ENCODE measurements at regions not wholly inside any gene's neighbourhood (a gene's known extent, or its start where the extent isn't known, plus 50 kb on each side); places are given as distances from the start of the nearest gene placed in this dataset.
"Not testable (repeated sequence)": the region's sequence is repeated elsewhere in the genome, so short reads cannot be mapped to it uniquely, and the experiment has no call there.

DNA sequence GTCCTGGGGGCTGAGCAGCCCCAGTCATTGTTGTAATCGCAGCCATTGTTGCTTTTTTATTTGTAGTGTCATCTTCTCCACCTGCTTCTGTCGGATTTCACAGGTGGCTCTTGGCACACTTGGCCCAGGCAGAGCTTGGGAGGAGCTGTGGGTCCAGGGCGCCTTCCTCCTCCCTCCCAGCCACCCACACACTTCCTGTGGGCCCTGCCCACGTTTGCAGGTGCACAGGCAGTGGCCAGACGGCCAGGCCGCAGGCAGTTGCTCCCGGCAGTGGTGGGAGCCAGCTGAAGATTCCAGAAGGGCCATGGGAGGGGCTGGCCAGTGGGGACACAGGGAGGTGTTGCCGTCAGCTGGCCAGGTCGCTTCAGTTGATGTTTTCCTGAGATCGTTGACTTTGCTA, 1191.9 kb downstream of the BRD1 start:
- DNase-seq, result no peak

DNA sequence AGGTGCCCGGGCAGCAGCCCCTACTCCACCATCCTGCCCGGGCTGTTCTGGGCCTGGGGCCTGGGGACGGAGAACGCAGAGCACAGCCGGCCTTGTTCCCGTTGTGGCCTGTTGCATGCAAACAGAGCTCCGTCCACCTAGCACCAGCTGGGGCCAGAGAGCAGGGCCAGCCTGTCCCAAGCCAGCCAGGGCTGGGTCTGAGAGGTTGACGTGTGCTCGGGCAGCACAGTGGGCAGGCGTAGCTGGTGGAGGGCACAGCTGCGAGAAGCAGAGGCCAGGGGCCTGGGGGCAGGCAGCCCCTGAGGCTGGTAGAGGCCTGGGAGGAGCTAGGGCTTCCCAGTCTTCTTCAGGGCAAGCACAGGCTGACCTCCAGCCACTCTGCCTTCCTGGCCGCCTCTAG, 1192.6 kb downstream of the BRD1 start:
- no peak for DNase-seq

DNA sequence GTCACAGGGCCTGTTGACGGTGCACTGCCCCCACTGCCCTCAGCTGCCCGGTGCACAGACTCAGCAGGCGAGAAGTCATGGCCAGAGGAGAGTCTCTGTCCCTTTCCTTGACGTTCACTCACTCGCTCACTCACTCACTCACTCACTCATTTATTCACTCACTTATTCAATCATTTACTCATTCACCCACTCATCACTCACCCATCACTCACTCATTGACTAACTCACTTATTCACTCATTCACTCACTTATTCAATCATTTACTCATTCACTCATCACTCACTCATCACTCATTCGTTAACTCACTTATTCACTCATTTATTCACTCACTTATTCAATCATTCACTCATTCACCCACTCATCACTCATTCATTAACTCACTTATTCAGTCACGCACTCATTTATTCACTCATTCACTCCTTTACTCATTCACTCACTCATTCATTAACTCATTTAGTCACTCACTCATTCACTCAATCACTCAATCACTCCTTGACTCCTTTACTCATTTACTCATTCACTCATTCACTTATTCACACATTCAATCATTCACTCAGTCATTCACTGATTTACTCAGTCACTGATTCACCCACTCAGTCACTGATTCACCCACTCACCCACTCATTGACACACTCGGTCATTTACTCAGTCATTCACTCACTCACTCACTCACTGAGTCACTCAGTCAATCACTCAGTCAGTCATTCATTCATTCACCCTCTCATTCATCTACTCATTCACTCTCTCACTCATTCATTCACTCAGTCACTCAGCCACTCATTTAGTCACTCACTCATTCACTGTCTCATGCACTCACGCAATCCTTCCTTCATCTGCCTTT, 1193.5 kb downstream of the BRD1 start:
- no peak for DNase-seq

DNA sequence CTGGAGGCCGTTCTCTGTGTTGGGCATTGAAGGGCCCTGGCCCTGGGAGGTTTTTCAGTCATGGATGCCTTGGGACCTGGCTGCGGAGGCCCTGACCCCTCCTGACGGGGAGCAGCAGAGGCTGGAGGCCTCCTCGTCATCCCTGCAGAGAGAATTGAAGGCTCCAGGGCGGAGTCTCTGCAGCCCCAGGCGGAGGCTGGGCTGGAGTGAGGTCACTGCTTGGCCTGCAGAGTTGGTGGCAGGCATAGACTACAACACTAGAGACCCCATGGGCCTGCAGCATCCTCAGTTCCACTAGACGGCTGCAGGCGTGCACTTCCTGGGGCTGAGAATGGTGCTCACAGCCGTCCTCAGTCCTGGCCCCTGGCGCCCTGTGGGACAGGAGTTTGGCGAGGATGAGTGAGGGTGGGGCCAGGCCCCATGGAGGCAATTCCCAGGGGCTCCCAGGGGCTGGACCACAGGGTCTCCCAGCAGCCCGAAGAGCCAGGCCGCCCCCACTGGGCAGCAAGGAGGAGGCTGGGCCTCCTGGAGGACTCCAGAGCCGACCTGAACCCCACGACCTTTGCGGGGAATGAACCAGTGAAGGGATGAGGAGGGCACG, 1194.9 kb downstream of the BRD1 start:
- DNase-seq, result no peak

DNA sequence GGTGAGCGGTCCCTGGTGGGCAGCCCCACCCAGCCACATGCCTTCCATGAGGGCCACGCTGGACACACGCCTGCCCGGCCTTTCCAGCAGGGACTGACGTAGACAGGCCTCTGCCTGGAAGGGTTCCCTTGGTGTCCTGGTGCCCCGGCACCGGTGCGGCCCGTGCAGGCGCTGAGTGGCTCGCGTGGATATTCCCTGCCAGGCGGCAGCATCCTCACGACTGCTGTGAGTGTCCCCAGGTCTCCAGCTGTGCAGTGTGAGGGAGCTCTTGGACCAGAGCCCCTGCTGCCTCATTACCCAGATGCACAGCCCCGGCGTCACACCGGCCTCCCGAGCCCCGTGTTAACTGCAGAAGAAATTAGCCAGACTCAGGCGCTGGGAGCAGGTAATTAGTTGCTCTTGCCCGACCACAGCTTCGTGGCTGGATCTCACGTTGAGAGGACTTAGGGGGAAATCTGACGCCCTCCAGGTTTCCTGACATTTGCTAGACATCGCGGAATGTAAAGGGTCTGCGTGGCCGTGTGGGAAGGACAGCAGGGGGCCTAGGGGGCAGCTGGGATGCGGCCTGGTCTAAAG, 1196.3 kb downstream of the BRD1 start:
- DNase-seq, result no peak

DNA sequence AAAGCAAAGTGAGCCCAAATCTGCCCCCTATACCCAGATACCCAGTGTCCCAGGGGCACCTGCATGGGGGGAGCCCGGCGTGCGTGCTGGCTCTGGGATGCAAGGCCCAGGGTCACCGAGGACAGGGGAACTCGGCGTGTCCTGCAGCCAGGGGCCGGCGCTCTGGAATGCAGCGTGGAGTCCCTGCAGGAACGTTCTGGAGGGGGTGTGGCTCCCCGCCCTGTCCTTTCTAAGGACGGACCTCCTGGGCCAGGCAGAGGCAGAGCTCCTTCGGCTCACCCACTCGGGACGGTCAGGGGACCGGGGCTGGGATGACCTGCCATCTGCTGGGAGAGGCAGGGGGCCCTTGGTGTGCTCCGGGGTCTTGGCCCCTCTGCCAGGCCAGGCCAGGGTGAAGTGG, 1196.8 kb downstream of the BRD1 start:
- DNase-seq, result no peak

DNA sequence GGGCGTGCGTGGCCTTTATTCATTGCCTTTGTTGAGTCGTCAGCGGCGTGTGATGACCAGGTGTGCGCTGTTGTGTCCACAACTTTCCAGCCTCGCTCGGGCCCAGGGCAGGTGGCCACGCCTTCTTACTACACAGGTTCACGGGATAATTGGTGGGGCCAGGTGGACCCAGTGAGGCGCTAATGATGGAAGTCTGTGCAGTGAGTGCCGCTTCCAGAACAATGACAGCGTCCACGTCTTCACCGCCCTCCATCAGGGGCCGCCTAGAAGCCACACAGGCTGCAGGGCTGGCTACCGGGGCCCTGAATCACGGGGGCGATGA, 1197.3 kb downstream of the BRD1 start:
- no peak for DNase-seq

DNA sequence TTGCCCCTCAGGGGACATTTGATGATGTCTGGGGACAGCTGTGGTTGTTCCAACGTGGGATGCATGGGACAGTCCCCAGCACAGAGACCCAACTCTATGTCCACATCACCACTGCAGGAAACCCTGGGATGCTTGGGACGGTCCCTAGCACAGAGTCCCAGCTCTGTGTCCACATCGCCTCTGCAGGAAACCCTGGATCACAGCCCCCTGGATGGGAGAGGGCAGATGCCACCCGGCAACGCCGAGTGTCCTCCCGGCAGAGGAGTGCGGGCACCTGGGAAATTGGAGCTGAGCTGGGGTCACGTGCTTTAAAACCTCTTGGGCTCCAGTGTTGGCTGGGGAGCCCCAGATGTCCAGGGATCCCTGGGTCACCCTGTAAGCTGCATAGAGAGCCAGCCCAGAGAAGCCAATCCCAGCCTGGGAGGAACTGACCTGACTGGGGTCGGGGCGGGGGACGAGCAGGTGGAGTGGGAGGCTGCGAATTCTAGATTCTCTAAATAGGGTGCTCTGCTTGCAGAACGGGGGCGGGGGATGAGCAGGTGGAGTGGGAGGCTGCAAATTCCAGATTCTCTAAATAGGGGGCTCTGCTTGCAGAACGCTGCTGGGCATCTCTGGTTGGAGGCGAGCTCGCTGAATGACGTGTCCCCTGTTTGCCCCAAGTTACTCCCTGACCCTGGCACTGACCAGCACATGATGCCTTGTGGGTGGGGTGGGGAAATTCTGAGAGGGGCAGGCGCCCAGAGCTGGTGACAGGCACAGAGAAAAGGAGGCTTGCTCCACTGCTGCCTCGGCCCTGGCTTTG, 1197.8 kb downstream of the BRD1 start:
- DNase-seq, result no peak

DNA sequence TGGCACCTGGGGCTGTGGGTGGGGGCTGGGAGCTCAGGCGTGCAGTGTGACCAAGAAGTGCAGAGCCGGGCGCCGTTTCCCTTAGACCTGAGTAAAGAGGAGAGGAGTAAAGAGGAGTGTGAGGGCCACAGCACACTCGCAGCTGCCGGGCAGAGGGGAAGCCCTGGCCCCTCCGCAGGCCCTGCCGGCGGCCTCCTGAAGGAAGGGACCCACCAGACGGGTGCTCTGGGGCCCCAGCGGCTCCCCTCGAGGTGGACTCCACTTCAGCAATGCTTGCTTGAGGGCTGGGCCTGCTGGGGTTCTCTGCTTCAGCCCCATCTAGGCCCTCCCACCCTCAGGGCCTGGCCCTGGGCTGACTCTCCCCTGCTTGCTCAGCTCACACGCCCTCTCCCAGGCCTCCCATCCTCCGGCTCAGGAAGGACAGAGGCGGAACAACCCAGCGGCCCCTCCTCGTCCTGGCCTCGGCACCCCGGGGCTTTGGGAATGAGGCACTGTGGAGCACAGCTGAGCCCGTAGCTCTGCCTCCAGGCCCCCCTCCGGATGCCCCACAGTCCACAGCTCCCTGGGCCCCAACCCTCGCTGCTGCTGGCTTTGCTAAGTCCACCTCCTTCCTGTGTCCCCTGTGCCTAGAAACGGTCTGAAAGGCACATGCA, 1198.7 kb downstream of the BRD1 start:
- DNase-seq, result no peak

DNA sequence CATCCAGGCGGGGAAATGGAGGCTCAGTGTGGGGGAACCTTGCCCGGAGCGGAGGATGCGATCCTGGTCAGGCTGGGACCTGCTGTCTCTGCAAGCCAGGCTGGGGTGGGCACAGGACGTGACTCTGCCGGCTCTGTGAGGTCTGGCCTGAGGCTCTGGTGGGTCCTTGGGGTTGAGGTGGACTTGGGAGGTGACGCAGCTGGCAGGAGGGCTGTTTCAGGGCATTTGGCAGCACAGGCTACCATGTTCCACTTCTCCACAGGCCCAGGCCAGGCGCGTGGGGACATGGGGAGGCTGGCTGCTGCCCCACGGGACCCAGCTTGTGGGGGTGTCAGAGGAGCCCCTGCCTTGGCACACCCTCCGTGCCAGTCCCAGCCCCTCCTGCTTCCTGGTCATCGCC, 1199.7 kb downstream of the BRD1 start:
- no peak for DNase-seq

DNA sequence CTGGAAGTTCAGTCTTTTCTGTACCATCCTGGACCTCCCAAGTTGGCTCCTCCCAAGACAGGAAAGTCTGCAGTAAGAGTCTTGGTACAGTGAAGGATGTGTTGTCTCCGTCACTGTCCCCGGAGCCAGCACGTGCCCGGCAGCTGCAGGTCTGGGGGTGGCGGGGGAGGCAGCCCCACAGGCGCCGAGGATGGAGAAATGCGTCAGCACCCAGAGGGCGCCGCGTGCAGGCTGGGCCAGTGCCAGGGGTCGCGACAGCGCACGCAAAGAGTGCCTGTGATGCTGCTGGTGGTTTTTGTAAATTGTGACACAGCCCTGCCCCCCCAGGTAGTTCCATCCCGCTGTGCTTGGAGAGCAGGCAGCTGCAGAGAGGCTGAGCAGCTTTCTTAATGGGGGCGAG, 1200.5 kb downstream of the BRD1 start:
- no peak for DNase-seq

DNA sequence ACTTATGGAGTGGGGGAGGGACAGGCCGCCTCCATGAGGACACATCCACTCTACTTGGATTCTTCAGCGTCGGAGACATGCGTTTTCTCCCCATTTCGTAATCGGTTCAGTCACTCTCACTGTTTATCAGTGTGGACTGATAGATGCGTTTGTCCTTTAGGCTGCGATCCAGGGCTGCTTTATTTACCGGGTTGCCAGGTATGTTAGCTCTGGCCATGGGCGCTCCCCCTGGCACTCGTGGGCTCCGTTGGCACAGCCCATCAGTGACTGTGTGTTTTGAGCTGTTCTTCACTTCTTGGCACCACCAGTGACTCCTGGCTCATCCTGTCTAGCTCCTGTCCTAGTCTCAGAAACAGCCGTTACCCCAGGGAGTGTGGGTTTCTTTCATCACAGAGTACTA, 1203.3 kb downstream of the BRD1 start:
- no peak for DNase-seq

DNA sequence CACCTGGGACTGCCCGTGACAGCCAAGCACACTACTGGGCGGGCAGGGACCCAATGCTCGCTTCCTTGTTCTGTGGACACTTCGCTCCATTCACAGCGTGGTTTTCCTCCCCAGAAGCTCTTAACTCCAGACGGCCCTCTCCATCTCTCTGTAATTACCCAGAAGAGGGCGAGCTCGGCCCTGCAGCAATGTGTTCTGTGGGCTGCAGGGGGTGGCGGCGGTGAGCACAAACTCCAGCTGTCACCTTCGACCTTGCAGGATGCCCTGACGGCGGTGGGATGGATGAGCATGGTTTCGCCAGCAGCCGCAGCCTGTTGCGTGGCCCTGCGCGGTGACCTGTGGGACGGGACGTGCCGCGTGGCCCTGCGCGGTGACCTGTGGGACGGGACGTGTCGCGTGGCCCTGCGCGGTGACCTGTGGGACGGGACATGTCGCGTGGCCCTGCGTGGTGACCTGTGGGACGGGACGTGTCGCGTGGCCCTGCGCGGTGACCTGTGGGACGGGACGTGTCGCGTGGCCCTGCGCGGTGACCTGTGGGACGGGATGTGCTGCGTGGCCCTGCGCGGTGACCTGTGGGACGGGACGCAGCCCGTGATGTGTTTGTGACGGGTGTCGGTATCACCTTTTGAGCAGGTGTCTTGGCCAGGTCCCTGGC, 1204.7 kb downstream of the BRD1 start:
- DNase-seq, result no peak

DNA sequence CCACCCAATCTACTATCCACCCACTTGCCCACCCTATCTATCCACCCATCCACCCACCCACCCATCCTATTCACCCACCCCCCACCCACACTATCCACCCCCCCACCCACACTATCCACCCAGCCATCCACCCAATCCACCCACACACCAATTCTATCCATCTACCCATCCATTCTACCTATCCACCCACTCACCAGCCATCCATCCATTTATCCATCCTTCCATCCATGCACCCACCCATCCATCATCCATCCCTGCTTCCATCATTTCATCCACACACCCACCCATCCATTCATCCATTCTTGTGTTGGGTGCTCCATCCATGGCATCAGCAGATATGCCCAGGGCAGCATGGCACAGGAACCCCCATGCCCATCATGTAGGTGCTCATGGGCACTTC, 1206.6 kb downstream of the BRD1 start:
- DNase-seq, result no peak

DNA sequence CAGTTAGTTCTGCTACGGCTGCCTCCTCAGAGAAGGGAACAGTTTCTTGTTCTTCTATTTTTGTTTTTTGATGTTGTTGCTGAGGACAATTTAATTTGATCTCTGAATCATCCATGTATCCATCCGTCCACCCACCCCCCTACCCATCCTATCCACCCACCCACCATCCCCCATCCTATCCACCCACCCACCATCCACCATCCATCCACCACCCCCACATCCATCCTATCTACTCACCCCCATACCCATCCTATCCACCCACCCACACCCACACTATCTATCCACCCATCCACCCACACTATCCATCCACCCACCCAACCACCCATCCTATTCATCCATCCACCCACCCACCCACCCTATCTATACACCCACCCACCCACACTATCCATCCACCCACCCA, 1207.2 kb downstream of the BRD1 start:
- DNase-seq, result not testable (repeated sequence)

DNA sequence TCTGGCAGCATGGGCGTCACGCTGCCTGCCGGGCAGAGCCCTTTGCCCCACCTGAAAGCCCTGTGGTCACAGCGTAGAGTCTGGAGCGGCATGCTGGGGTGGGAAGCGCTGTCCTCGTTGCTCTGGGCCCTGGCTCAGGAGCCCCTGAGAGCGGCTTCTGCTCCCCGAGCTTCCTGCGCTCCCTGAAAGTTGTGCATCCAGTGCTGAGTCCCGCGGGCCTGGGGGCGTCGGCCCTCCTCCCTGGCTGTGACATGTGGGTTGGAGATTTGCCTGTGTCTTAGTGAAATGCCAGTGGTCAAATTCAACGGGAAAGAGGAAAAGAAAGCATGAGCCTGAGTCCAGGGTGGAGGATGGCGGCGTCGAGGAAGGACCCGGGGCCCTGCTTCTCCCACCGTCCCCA, 1208.0 kb downstream of the BRD1 start:
- no peak for DNase-seq

DNA sequence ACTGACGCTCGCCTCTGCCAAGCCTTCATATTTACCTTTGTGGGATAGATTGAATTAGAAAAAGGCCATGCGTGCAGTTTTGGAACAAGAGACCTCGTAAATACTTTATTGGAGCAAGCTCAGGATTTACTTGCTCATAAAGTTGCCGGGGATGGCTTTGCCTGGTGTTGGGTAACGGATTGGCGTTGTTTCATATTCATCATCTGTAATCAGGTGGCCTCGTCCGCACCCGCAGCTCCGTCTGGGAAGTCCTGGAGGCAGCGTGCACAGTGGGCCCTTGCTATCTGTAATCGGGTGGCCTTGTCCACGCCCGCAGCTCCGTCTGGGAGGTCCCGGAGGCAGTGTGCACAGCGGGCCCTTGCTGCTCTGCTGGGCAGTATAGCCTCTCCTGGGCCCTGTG, 1209.3 kb downstream of the BRD1 start:
- no peak for DNase-seq

DNA sequence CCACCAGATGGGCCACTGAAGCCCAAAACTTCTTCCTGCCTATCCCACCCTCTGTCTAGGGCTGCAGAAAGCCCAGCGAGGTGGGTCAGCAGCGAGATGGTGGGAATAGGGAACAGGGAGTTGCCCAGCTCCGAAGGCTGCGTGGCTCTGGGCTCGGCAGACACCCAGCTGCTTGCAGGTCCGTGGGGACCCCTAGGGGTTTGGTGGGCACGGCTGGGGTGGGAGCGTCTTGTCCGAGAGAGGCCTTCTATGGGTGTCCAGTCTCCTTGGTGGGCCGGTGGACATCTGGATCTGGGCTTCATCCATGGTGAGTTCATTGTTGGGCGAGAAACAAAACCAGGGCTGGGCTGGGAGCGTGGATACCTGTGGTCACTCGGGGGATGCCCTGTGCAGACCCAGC, 1211.0 kb downstream of the BRD1 start:
- no peak for DNase-seq

DNA sequence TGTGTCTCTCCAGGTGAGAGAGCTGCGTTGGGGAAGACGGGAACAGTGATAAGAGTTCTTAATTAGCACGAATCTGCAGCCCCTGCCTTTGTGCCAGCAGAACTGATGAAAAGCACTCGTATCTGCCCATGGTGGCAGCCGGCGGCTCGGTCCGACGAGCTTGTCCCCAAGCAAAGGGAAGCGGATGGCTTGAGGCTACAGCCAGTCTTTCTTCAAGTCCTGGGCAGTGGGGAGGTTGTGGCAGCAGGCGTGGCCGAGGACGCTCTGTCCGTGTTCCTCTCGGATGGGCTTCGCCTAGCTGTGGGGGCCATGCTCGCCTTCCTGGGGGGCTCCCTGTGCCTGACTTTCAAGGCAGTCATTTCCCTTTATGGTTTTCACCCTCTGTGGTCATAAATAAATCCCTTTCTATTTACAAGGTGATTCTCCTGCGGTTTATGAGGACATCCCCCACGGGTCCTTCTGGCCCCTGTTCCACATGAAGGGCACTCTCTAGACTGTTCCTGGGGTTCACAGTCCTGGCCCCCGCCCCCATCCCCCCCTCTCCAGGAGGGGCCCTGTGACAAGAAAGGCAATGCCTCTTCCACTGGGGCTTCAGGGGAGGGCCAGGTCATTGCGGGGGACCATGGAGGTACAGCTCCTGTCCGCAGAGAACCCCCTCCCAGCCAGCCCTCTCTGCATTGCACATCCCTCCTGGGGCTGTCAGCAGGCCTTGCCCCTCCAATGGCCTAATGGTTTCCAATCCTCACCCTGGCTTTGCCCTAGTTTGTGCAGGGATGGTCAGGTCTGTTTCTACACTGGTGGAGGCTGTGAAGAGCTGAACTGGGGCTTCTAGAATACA, 1212.3 kb downstream of the BRD1 start:
- no peak for DNase-seq

DNA sequence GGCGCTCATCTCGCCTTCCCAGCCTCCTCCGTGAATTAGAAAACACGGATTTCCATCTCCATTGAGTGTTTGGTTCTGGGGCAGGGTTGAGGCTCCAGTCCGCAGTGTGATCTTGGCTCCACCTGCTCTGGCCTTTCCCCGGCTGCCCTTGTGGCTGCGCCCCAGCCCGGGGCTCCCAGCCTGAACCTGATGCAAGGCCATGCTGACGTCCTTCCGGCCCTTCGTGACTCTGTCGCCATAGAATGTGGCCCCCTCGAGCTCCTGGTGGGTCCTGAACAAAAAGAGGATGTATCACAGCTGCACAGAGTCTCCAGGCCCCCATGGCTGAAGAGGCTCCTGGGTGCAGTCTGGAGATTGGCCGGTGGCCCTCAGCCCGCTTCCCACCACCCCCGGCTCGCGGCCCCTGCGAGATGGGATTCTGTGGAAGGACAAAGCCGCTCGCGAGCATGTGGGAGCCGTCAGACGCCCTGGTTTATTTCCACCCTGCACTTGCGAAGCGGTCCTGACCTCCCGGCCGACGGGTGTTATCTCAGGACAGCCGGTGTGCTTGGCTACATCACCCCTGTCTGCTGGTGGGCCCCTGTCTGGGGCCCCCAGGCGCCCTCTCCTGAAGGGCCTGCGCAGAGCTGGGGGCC, 1214.0 kb downstream of the BRD1 start:
- no peak for DNase-seq

All from skin of body (tissue), 1 donor.